GM23338 (cell line): ENCODE measurements at regions not wholly inside any gene's neighbourhood (a gene's known extent, or its start where the extent isn't known, plus 50 kb on each side); places are given as distances from the start of the nearest gene placed in this dataset.

Experiments used
- ATAC-seq: fragments of 200-7000 bp; cut with Tn5 transposase; 3 replicates; pipeline ENCODE4 v1.9.1; 2020
- DNase-seq: peaks from one replicate; pipeline ENCODE4 v3.0.0-alpha.2; 2015; ENCODE audit warnings: low spot score
- H2AFZ ChIP-seq: fragments of 200-600 bp; sonication (generic); 2 replicates; pipeline ENCODE4 v1.8.0; 2016; ENCODE audit warnings: antibody characterized with exemption, mild to moderate bottlenecking, moderate library complexity
- H3F3A ChIP-seq: fragments of 200-600 bp; sonication (generic); replicated peaks from 2 replicates; pipeline ENCODE4 v1.8.0; 2017; ENCODE audit warnings: antibody characterized with exemption, mixed run types, low read depth
- H3K27ac ChIP-seq: fragments of 200-600 bp; sonication (generic); 2 replicates; pipeline ENCODE4 v1.6.1; 2016; ENCODE audit warnings: low read depth
- H3K27me3 ChIP-seq: fragments of 200-600 bp; sonication (generic); 2 replicates; pipeline ENCODE4 v1.8.0; 2016; ENCODE audit warnings: mild to moderate bottlenecking, mixed run types, moderate library complexity; ENCODE audit not compliant: insufficient read depth
- H3K36me3 ChIP-seq: fragments of 200-600 bp; sonication (generic); 2 replicates; pipeline ENCODE4 v1.8.0; 2016; ENCODE audit warnings: mild to moderate bottlenecking; ENCODE audit not compliant: insufficient read depth
- H3K4me1 ChIP-seq: fragments of 200-600 bp; sonication (generic); 2 replicates; pipeline ENCODE4 v1.8.0; 2016; ENCODE audit warnings: mild to moderate bottlenecking, moderate library complexity; ENCODE audit not compliant: insufficient read depth
- H3K4me2 ChIP-seq: fragments of 200-600 bp; sonication (generic); 2 replicates; pipeline ENCODE4 v1.7.1; 2017; ENCODE audit warnings: mixed run types
- H3K4me3 ChIP-seq: fragments of 200-600 bp; sonication (generic); 2 replicates; pipeline ENCODE4 v1.6.1; 2016; ENCODE audit warnings: mixed run types
- H3K79me2 ChIP-seq: fragments of 200-600 bp; sonication (generic); replicated peaks from 2 replicates; pipeline ENCODE4 v1.8.0; 2017; ENCODE audit warnings: mild to moderate bottlenecking; ENCODE audit not compliant: insufficient read depth
- H3K9me2 ChIP-seq: fragments of 200-600 bp; sonication (generic); 2 replicates; pipeline ENCODE4 v1.8.0; 2017; ENCODE audit not compliant: insufficient read depth
- H4K20me1 ChIP-seq: fragments of 200-600 bp; sonication (generic); replicated peaks from 2 replicates; pipeline ENCODE4 v1.8.0; 2017; ENCODE audit warnings: mild to moderate bottlenecking; ENCODE audit not compliant: insufficient read depth
- H3K27ac Mint-ChIP-seq: 2 replicates; pipeline ENCODE4 v1.8.0; 2020; ENCODE audit warnings: inconsistent platforms, mild to moderate bottlenecking, moderate library complexity, mixed read lengths
- H3K27me3 Mint-ChIP-seq: 3 replicates; pipeline ENCODE4 v1.8.0; 2022; ENCODE audit warnings: low read depth, mild to moderate bottlenecking, moderate library complexity, mixed read lengths, inconsistent platforms; ENCODE audit not compliant: insufficient read depth, poor library complexity
- H3K36me3 Mint-ChIP-seq: 3 replicates; pipeline ENCODE4 v1.8.0; 2021; ENCODE audit warnings: low read depth, mild to moderate bottlenecking, inconsistent platforms, moderate library complexity, mixed read lengths
- H3K4me1 Mint-ChIP-seq: 3 replicates; pipeline ENCODE4 v1.8.0; 2020; ENCODE audit warnings: mild to moderate bottlenecking, inconsistent platforms, mixed read lengths
- H3K4me3 Mint-ChIP-seq: 3 replicates; pipeline ENCODE4 v1.8.0; 2021; ENCODE audit warnings: moderate library complexity, mild to moderate bottlenecking, inconsistent platforms, mixed read lengths
- H3K9me3 Mint-ChIP-seq: 3 replicates; pipeline ENCODE4 v1.8.0; 2020; ENCODE audit warnings: moderate library complexity, mild to moderate bottlenecking, inconsistent platforms, mixed read lengths
- CREB1 ChIP-seq: fragments of 250-450 bp; sonication (Bioruptor Pico); IDR thresholded peaks from 2 replicates; pipeline ENCODE4 v1.5.0; 2020; ENCODE audit warnings: low read depth, mild to moderate bottlenecking, moderate library complexity
- CTCF ChIP-seq, 2 experiments: fragments of 200-600 bp in 1 of 2; sonication (generic) in 1 of 2; conservative IDR thresholded peaks; 2 replicates each; pipeline versions ENCODE4 v1.5.1 to v1.6.1; 2016 to 2017; ENCODE audit warnings: antibody characterized with exemption in 2 of 2, low read depth in 2 of 2, mild to moderate bottlenecking in 2 of 2, moderate library complexity in 1 of 2
- EZH2 ChIP-seq: fragments of 200-600 bp; sonication (generic); IDR thresholded peaks from one replicate; pipeline ENCODE4 v1.8.0; 2017; ENCODE audit warnings: antibody characterized with exemption, mild to moderate bottlenecking, low read depth; ENCODE audit not compliant: unreplicated experiment
- EZH2phosphoT487 ChIP-seq: fragments of 200-600 bp; sonication (generic); IDR thresholded peaks from one replicate; pipeline ENCODE4 v1.8.1; 2018; ENCODE audit warnings: antibody characterized with exemption; ENCODE audit not compliant: unreplicated experiment
- JUNB ChIP-seq: IDR thresholded peaks from one replicate; pipeline ENCODE4 v1.6.1; 2016; ENCODE audit warnings: antibody characterized with exemption; ENCODE audit not compliant: unreplicated experiment
- NANOG ChIP-seq: IDR thresholded peaks from 2 replicates; pipeline ENCODE4 v1.6.1; 2016; ENCODE audit warnings: antibody characterized with exemption, borderline replicate concordance
- POLR2AphosphoS5 ChIP-seq: IDR thresholded peaks from 2 replicates; pipeline ENCODE4 v1.6.1; 2016; ENCODE audit warnings: antibody characterized with exemption, low read depth
- REST ChIP-seq: IDR thresholded peaks from one replicate; pipeline ENCODE4 v1.6.1; 2018; ENCODE audit warnings: antibody characterized with exemption; ENCODE audit not compliant: unreplicated experiment
- STAT1 ChIP-seq: IDR thresholded peaks from one replicate; pipeline ENCODE4 v1.6.1; 2016; ENCODE audit warnings: antibody characterized with exemption; ENCODE audit not compliant: unreplicated experiment
- ZNF114 ChIP-seq: fragments of 250-450 bp; sonication (Bioruptor Pico); IDR thresholded peaks from 2 replicates; pipeline ENCODE4 v1.5.0; 2020; ENCODE audit warnings: mild to moderate bottlenecking, moderate library complexity
- ZNF331 ChIP-seq: fragments of 250-450 bp; sonication (Bioruptor Pico); IDR thresholded peaks from 2 replicates; pipeline ENCODE4 v1.5.0; 2020; ENCODE audit warnings: low read depth, mild to moderate bottlenecking, moderate library complexity
- TF ChIP-seq, protein P1 (sequence below): IDR thresholded peaks from 2 replicates; pipeline ENCODE4 v1.6.1; 2016; ENCODE audit warnings: antibody characterized with exemption

GRCh38 chr6:117034547-117034946 is 157.5 kb downstream of the RFX6 start:
- H3K9me3 Mint-ChIP-seq = no peaks in the 10 kb centered on the region
- H3K27ac Mint-ChIP-seq = no peak overlapping the region
- H3K27me3 Mint-ChIP-seq = no peaks in the 10 kb centered on the region

GRCh38 chr6:117034971-117035370 is 157.9 kb downstream of the RFX6 start:
- Histone ChIP-seq H3K79me2 (no peaks in the 10 kb centered on the region), H2AFZ (no peak overlapping the region), H3K9me2 (no peaks in the 10 kb centered on the region; the same call in 1 of the 2 replicates), H3K36me3 (no peaks in the 10 kb centered on the region), H4K20me1 (no peaks in the 10 kb centered on the region), H3K4me1 (no peaks in the 10 kb centered on the region), H3K4me2 (no peak overlapping the region), H3K27ac (no peak overlapping the region), H3K4me3 (no peak overlapping the region), H3K27me3 (no peaks in the 10 kb centered on the region), H3F3A (no peaks in the 10 kb centered on the region)
- no peaks in the 10 kb centered on the region for H3K27me3 Mint-ChIP-seq
- no peak for DNase-seq
- no peaks in the 10 kb centered on the region for H3K36me3 Mint-ChIP-seq
- no peak overlapping the region for H3K27ac Mint-ChIP-seq
- H3K4me3 Mint-ChIP-seq = no peak overlapping the region
- H3K4me1 Mint-ChIP-seq = peaks cover 5% of the 10 kb centered on the region; the same call in 1 of the 3 replicates
- no peak for ATAC-seq
- no peaks in the 10 kb centered on the region for H3K9me3 Mint-ChIP-seq
- TF ChIP-seq EZH2 = no peak
- no peak for TF ChIP-seq STAT1
- TF ChIP-seq ZNF331 (CRISPR knock-in tag) = no peak
- no peak for TF ChIP-seq POLR2AphosphoS5
- TF ChIP-seq REST = no peak
- TF ChIP-seq JUNB = no peak
- TF ChIP-seq, protein P1, sequence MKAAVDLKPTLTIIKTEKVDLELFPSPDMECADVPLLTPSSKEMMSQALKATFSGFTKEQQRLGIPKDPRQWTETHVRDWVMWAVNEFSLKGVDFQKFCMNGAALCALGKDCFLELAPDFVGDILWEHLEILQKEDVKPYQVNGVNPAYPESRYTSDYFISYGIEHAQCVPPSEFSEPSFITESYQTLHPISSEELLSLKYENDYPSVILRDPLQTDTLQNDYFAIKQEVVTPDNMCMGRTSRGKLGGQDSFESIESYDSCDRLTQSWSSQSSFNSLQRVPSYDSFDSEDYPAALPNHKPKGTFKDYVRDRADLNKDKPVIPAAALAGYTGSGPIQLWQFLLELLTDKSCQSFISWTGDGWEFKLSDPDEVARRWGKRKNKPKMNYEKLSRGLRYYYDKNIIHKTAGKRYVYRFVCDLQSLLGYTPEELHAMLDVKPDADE = no peak
- TF ChIP-seq NANOG = no peak
- no peak for TF ChIP-seq EZH2phosphoT487
- no peak for TF ChIP-seq ZNF114 (CRISPR knock-in tag)

More at GRCh38 chr6:117034547-117034946, 157.5 kb downstream of the RFX6 start:
- Histone ChIP-seq H3K79me2 (no peaks in the 10 kb centered on the region), H3K4me1 (no peaks in the 10 kb centered on the region), H3F3A (no peaks in the 10 kb centered on the region), H3K36me3 (no peaks in the 10 kb centered on the region), H3K9me2 (no peaks in the 10 kb centered on the region; the same call in 1 of the 2 replicates), H3K27ac (no peak overlapping the region), H2AFZ (no peak overlapping the region), H3K4me2 (no peak overlapping the region), H3K4me3 (no peak overlapping the region), H3K27me3 (no peaks in the 10 kb centered on the region), H4K20me1 (no peaks in the 10 kb centered on the region)
- ATAC-seq (no peak), DNase-seq (no peak)
- H3K36me3 Mint-ChIP-seq = no peaks in the 10 kb centered on the region
- H3K4me1 Mint-ChIP-seq = peaks cover 5% of the 10 kb centered on the region; the same call in 1 of the 3 replicates
- no peak overlapping the region for H3K4me3 Mint-ChIP-seq
- TF ChIP-seq CREB1 (CRISPR knock-in tag) (no peak), NANOG (no peak), ZNF114 (CRISPR knock-in tag) (no peak), CTCF (conservative IDR thresholded peaks at IDR 0.05; ENCODE audit: low read depth in 2 of 2) (no peak), ZNF331 (CRISPR knock-in tag) (no peak), POLR2AphosphoS5 (no peak), JUNB (no peak)
